Activated naive CD4-positive, alpha-beta T cell treated with Interleukin-2 at 50 U/mL for 16 hours (primary cell): ENCODE measurements at regions not wholly inside any gene's neighbourhood (a gene's known extent, or its start where the extent isn't known, plus 50 kb on each side); places are given as distances from the start of the nearest gene placed in this dataset.

Experiments
- DNase-seq: peaks from one replicate; pipeline ENCODE4 v3.0.0-alpha.2; 2020

DNA sequence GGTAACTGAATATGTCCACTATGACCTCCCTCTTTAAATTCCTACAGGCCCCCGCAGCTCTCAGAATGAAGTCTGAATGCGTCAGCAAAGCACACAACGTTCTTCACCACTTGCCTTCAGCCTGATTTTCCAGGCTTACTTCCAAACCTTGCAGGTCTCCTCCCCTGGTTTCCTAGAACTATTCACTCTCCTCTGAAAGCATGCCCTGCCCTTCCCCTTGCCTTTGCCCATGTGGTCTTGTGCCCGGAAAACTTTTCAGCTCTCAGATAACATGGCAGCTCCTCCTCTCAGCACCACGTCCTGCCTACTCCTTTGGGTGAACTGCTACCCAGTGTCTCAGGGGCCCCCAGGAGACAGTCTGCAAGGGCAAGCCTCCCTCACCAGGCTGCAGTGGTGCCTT, 268.5 kb upstream of the LDB2 start:
- DNase-seq: no peak

GRCh38 chr4:17165286-17165685, 266.8 kb upstream of the LDB2 start:
- no peak for DNase-seq

GRCh38 chr4:17164666-17165065, 266.2 kb upstream of the LDB2 start:
- no peak for DNase-seq

GRCh38 chr4:17163156-17163771, 264.8 kb upstream of the LDB2 start:
- no peak for DNase-seq

DNA sequence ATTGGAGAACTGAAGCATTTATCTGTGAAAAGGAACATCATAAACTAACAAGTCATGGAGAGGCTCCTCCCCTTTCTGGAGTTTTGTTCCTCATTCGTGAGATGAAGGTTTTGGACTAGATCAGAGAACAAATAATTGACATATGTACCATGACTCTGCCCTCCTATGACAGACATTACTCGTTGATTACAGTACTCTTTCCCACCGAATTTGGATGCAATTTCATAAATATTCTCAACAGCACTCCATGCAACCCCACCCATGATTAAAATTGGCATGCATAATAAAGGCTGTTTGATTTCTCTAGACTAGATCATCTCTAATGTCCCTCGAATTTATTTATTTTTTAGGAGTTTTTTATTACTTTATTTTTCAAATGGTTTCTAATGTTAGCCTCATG, 258.9 kb upstream of the LDB2 start:
- no peak for DNase-seq

DNA sequence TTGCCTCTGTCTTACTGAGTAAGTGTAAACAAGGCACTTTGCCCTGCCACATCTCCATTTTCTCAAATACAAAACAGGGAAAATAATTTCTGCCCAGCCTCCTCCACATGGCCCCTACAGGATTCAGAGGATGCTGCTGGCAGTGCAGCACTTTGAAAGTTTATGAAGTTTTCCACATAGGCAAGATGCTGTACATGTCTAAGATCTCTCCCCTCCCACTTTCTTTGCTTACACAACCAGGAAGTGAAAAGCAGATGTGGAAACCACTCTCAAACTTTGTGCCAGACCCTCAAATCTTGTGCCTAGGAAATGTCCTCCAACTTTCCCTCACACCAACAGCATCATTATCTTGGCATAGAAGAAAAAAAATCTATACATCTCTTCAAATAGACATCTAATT, 257.0 kb upstream of the LDB2 start:
- no peak for DNase-seq

GRCh38 chr4:17153572-17153971, 255.1 kb upstream of the LDB2 start:
- no peak for DNase-seq

DNA sequence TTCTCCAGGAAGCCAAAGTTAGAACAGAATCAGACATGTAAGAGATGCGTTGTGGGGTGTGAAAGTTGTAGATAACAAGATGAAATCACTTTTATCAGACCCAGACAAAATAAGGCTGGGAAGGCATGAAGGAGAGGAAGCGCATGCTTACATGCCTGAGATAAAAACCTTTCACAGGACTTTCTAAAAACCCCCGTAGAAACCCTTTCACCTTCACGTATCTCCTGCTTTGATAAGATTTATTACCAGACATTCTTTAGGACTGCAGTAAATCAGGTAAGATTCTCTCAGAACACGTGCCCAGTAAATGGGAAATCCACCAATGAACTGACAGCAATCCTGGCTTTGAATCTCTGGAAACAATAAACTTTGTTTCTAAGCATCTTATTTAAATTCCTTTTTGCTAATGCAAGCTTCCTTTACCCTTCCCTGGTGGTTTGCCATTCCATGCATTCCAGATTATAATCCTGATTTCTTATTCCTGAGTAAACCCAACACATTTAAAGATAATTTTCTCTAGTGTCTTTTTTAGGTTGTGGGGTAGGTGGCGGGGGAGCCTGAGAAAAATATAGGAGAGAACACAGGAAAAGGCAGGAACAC, 254.6 kb upstream of the LDB2 start:
- DNase-seq: no peak

GRCh38 chr4:17142232-17142711, 243.8 kb upstream of the LDB2 start:
- no peak for DNase-seq

- no peak for DNase-seq
Observed at GRCh38 chr4:17138847-17139246, 240.4 kb upstream of the LDB2 start.

DNA sequence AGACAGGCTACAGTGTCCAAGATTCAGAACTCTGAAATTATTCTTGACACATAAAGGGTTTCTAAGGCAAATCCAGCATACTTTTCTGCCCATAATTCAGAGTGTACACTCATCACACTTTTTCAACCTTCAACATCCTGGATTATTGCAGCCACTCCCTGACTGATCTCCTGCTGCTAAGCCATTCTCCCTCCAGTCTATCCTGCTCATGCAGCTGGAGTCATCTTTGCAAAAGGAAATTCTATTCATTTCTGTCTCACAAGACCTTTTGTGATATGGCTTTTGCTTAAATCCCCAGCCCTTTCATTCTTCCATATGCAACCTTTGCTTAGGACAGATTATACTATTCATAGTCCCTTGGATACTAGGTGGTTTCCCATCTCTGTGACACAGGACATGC, 236.1 kb upstream of the LDB2 start:
- DNase-seq: no peak

DNA sequence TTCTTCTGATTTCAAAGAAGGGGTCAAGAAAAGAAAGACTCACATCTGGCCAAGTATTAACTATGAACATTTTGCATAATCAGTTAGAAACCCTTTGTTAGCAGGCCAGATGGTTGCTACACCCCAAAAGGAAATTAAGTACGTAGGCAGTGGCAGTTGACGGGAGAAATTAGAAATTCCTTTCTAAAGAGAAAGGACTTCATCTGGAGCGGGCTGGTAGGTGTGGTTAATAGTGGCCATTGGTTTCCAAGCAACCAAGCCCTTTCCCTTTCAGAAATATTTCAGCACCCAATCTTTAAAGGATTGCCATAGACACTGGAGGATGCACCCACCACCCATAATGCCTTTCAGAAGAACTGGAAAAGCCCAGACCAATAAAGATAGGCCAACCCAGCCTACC, 235.7 kb upstream of the LDB2 start:
- no peak for DNase-seq

- DNase-seq: no peak
Observed at GRCh38 chr4:17132226-17132625, 233.8 kb upstream of the LDB2 start.

DNA sequence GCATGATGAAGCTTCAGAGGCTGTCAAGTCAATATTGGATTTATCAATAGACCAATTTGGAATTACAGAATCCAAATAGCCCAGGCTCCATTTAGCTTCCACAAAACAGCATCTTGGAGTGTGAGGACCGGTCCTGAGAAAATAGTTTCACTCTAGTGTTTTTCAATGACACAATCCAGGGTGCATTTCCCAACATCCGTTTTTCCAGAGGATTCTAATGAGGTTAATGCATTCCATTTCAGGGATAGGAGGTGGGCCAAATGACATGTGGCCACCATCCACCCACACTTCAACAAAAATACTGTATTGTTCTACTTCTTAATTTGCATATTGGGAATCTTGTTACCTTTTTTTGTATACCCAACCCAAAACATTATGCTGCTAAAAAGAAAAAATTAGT, 229.8 kb upstream of the LDB2 start:
- DNase-seq: no peak

DNA sequence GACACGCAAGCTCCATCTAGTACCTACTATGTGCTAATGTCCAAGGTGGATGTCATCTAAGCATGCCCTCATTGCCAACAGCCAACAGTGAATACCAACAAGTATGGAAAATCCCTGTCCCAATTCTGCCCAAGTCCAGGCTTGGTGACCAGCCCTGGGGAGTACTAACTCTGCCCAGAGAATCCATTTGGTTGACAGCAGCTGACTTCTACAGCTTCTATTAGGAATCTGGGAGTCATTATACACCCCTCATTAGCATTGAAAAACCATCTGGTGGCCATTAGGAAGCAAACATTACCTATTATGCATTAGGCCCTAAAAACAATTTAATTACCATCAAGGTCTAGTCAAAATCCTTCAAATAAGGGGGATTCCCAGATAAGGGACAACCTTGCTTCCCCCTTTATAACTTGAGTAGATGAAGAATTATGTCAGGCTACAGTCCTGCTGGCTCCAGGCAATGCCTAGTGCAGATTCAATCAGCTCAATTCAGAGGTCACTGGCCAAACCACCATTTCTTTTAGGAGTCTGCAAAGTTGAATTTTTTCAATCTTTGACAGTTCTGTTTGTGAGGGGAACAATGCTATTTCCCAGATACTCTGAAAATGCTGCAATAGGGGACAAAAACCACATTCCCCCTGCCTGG, 228.0 kb upstream of the LDB2 start:
- DNase-seq: no peak

DNA sequence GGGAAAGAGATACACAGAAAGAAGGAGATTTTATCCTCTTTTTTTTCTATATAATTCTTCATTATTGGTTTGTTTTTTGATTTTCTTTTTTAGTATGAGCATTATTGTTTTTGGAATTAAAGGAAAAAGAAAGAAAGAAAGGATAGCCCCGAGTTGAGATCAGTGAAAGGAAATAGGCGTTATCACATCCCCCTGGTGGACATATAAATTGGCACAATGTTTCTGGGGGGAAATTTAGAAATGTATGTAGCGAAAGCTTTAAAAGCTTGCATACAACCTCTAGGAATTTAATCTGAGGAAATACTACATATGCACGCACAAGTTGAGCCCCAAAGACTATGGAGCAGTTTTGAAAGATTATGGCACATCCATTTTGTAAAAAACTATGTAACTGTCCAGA, 226.3 kb upstream of the LDB2 start:
- no peak for DNase-seq

- DNase-seq: no peak
Observed at GRCh38 chr4:17120761-17121160, 222.3 kb upstream of the LDB2 start.

DNA sequence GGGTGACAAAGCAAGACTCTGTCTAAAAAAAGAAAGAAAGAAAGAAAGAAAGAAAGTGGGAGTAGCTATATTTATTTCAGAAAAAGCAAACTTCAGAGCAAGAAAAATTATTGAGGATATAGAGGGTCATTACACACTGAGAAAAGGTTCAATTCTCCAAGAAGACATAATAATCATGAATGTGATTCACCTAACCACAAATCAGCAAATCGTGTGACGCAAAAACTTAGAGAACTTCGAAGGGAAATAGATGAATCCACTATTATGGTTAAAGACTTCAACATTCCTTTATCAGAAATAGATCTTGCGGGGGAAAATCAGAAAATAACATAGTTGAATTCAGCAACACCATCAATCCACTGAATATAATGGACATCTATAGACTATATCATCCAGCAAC, 219.3 kb upstream of the LDB2 start:
- DNase-seq: no peak

DNA sequence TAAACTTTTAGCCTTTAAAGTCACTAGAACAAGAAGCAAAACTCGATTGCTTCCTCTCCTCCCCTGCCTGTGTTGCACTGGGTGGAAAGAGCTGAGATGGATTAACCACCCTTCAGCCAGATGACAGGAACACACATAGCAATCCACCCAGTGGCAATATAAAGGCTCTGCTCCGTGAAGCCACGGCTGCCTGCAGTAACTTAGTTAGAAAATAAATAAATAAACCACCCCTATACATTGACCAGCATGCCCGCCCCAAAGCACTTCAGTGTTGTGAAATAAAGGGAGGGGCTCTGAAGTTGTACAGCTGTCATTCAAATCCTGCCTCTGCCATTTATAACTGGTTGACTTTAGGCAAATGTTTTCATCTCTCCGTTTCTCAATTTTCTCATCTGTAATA, 217.1 kb upstream of the LDB2 start:
- no peak for DNase-seq

- DNase-seq: no peak
Observed at GRCh38 chr4:17112292-17112659, 213.8 kb upstream of the LDB2 start.

DNA sequence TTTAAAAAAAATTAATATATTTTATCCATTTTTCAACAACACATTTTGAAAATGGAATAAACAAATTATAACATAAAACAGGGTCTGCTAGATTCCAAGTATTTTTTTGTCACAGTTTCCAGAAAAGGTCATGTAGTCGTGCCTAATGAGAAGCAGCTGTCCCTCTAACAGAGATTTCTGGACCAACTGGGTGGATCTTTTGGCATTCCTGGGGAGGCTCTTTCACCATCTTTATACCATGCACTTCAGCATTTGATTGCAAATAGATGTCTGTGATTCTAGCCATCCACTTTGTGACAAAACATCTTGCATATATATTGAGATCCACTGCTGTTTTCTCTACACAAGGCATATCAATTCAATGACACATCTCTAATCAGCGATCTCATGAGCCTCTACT, 210.7 kb upstream of the LDB2 start:
- DNase-seq: no peak

DNA sequence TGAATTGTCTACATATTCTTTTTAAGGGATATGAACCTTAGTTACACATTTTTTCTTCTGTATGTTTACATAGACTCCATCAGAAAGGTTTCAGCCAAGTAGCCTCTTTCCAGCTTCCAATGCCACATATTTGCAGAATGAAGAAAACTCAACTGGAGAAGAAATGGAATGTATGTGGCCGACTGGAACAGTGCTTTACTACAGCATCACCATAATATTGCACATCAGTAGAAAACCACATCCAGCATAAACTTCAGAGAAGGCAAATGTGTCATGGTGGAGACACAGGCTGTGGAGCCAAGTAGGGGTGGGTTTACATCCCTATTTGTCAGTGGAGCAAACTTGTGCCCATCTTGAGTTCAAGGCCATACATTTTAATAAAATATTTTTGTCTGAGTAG, 204.8 kb upstream of the LDB2 start:
- no peak for DNase-seq

DNA sequence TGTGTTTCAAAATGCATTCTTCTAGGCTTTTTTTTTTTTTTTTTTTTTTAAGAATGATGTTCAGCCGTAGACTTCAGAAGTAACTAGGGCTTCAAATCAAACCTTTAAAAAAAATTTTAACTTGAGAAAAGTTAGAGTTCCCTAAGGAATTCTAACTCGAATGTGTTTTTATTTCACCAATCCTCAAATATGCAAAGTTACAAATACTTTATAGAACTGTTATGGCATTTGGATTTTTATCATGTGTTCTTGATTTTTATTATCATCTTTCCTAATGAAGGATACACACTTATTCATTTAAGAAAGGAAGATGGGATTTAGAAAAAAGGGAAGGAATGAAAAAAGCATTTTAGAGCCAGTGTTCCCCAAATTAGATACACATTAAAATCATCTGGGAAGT, 200.6 kb upstream of the LDB2 start:
- no peak for DNase-seq

GRCh38 chr4:17098401-17098800, 200.0 kb upstream of the LDB2 start:
- no peak for DNase-seq

GRCh38 chr4:17097362-17097761, 198.9 kb upstream of the LDB2 start:
- no peak for DNase-seq
